ENCODE measurements at regions not wholly inside any gene's neighbourhood (a gene's known extent, or its start where the extent isn't known, plus 50 kb on each side); places are given as distances from the start of the nearest gene placed in this dataset.

GRCh38 chr4:169852481-169852880 is 94.7 kb upstream of the HPF1 start:
- Histone ChIP-seq H3K9me3 (no peaks in the 10 kb centered on the region), H3K36me3 (ENCODE audit: low read depth, missing control alignments) (no peaks in the 10 kb centered on the region), H3K4me1 (no peaks in the 10 kb centered on the region), H3K4me3 (no peak overlapping the region), H3K27ac (no peak overlapping the region), H3K27me3 (no peaks in the 10 kb centered on the region)
- no peak for DNase-seq
- TF ChIP-seq POLR2A (IDR thresholded peaks at IDR 0.05), result no peak
- TF ChIP-seq CTCF (IDR thresholded peaks at IDR 0.05), result no peak
- intact Hi-C loops (cut with DNase I; ENCODE audit: low total_unique reads), result no loop called here

- Histone ChIP-seq H3K4me3 (no peak overlapping the region), H3K27ac (no peak overlapping the region), H3K36me3 (ENCODE audit: low read depth, missing control alignments) (no peaks in the 10 kb centered on the region), H3K27me3 (no peaks in the 10 kb centered on the region), H3K9me3 (no peaks in the 10 kb centered on the region), H3K4me1 (no peaks in the 10 kb centered on the region)
- intact Hi-C loops (cut with DNase I; ENCODE audit: low total_unique reads), result no loop called here
- WGBS, 2 donors, result 94 to 95% methylated on average over 3 of the region's 3 CpGs
- DNase-seq, result no peak
- TF ChIP-seq CTCF (IDR thresholded peaks at IDR 0.05), result no peak
- TF ChIP-seq POLR2A (IDR thresholded peaks at IDR 0.05), result no peak
Observed at GRCh38 chr4:169851750-169852149, 94.0 kb upstream of the HPF1 start.

GRCh38 chr4:169849456-169849855 is 91.7 kb upstream of the HPF1 start:
- DNase-seq, result no peak
- TF ChIP-seq CTCF (IDR thresholded peaks at IDR 0.05), result no peak
- TF ChIP-seq POLR2A (IDR thresholded peaks at IDR 0.05), result no peak
- H3K9me3 ChIP-seq, result no peaks in the 10 kb centered on the region
- WGBS, 2 donors, result 66 to 71% methylated on average over 2 of the region's 2 CpGs
- no peaks in the 10 kb centered on the region for H3K27me3 ChIP-seq
- no peak overlapping the region for H3K27ac ChIP-seq
- no peak overlapping the region for H3K4me3 ChIP-seq
- H3K4me1 ChIP-seq, result no peaks in the 10 kb centered on the region
- H3K36me3 ChIP-seq (ENCODE audit: low read depth, missing control alignments), result no peaks in the 10 kb centered on the region
- intact Hi-C loops (cut with DNase I; ENCODE audit: low total_unique reads), result no loop called here

- H3K4me1 ChIP-seq, result no peaks in the 10 kb centered on the region
- no peaks in the 10 kb centered on the region for H3K36me3 ChIP-seq (ENCODE audit: low read depth, missing control alignments)
- 66 to 67% methylated on average over 5 of the region's 5 CpGs for WGBS, 2 donors
- H3K27ac ChIP-seq, result no peak overlapping the region
- DNase-seq, result no peak
- H3K9me3 ChIP-seq, result no peaks in the 10 kb centered on the region
- no peak for TF ChIP-seq POLR2A (IDR thresholded peaks at IDR 0.05)
- TF ChIP-seq CTCF (IDR thresholded peaks at IDR 0.05), result no peak
- no peak overlapping the region for H3K4me3 ChIP-seq
- intact Hi-C loops (cut with DNase I; ENCODE audit: low total_unique reads), result no loop called here
- no peaks in the 10 kb centered on the region for H3K27me3 ChIP-seq
Observed at GRCh38 chr4:169848018-169848417, 90.3 kb upstream of the HPF1 start.

GRCh38 chr4:169847171-169847570 is 89.4 kb upstream of the HPF1 start:
- WGBS, 2 donors, result 30 to 41% methylated on average over 3 of the region's 3 CpGs

More at GRCh38 chr4:169847171-169847570, 89.4 kb upstream of the HPF1 start:
- intact Hi-C loops (cut with DNase I; ENCODE audit: low total_unique reads), result no loop called here
- Histone ChIP-seq H3K4me3 (no peak overlapping the region), H3K4me1 (no peaks in the 10 kb centered on the region), H3K36me3 (ENCODE audit: low read depth, missing control alignments) (no peaks in the 10 kb centered on the region), H3K27me3 (no peaks in the 10 kb centered on the region), H3K9me3 (no peaks in the 10 kb centered on the region), H3K27ac (no peak overlapping the region)
- DNase-seq, result no peak
- TF ChIP-seq CTCF (IDR thresholded peaks at IDR 0.05), result no peak
- TF ChIP-seq POLR2A (IDR thresholded peaks at IDR 0.05), result no peak
